H1 (cell line): ENCODE measurements at regions not wholly inside any gene's neighbourhood (a gene's known extent, or its start where the extent isn't known, plus 50 kb on each side); places are given as distances from the start of the nearest gene placed in this dataset.

Experiments
- BRCA1 ChIP-seq: IDR thresholded peaks from 2 replicates; pipeline ENCODE4 v1.6.1; 2012; ENCODE audit warnings: low read depth, low read length, improper control_type of control experiment
- CTCF ChIP-seq, 3 experiments: IDR thresholded peaks; 1 replicate in 2 of 3; 2 replicates in 1 of 3; pipeline versions ENCODE4 v1.5.1 to v1.6.1; 2011; ENCODE audit warnings: low read length in 3 of 3, mild to moderate bottlenecking in 3 of 3, inconsistent platforms in 2 of 3, low read depth in 1 of 3, moderate library complexity in 1 of 3; ENCODE audit not compliant: insufficient read depth in 1 of 3; ENCODE audit errors: control extremely low read depth in 1 of 3
- MAX ChIP-seq: IDR thresholded peaks from 2 replicates; pipeline ENCODE4 v1.6.1; 2012; ENCODE audit warnings: inconsistent platforms
- NRF1 ChIP-seq: IDR thresholded peaks from 2 replicates; pipeline ENCODE4 v1.6.1; 2011; ENCODE audit warnings: mild to moderate bottlenecking, low read depth, low read length, improper control_type of control experiment
- RFX5 ChIP-seq: IDR thresholded peaks from 2 replicates; pipeline ENCODE4 v1.6.1; 2011; ENCODE audit warnings: low read depth, low read length, improper control_type of control experiment, borderline replicate concordance
- TAF1 ChIP-seq: IDR thresholded peaks from 2 replicates; pipeline ENCODE4 v1.6.1; 2011; ENCODE audit warnings: mild to moderate bottlenecking, low read depth, low read length
- ZNF274 ChIP-seq: IDR thresholded peaks from 2 replicates; pipeline ENCODE4 v1.7.0; 2012; ENCODE audit warnings: low read length, borderline replicate concordance; ENCODE audit errors: extremely low read depth

- no peak for TF ChIP-seq MAX
- TF ChIP-seq CTCF (IDR thresholded peaks at IDR 0.05; ENCODE audit: control extremely low read depth in 1 of 3, insufficient read depth in 1 of 3, low read depth in 1 of 3, low read length in 3 of 3): no peak
- TF ChIP-seq RFX5: no peak
- TF ChIP-seq TAF1: no peak
- no peak for TF ChIP-seq BRCA1
- TF ChIP-seq NRF1: no peak
- TF ChIP-seq ZNF274: no peak
Observed at GRCh38 chr9:94026816-94027215, 57.4 kb upstream of the PTPDC1 start.
